Kidney (tissue), 13 donors: ENCODE measurements at regions not wholly inside any gene's neighbourhood (a gene's known extent, or its start where the extent isn't known, plus 50 kb on each side); places are given as distances from the start of the nearest gene placed in this dataset.

Experiments
- DNase-seq, 5 donors: peaks; one replicate each; pipeline ENCODE4 v3.0.0-alpha.2; 2013 to 2020
- FAIRE-seq: peaks from 2 replicates; lab custom pipeline; 2012; peaks lifted over from hg19 to GRCh38; lab: Jason Lieb, UNC
- H3K27ac ChIP-seq, 2 donors: one replicate each; pipeline ENCODE4 v1.7.0; 2013; ENCODE audit warnings: low read depth in 2 of 2, low read length in 2 of 2, inconsistent platforms in 1 of 2
- H3K27me3 ChIP-seq: one replicate; pipeline ENCODE4 v1.7.1; 2013; ENCODE audit warnings: low read length, inconsistent platforms; ENCODE audit not compliant: control insufficient read depth, insufficient read depth
- H3K36me3 ChIP-seq, 3 donors: one replicate each; pipeline versions ENCODE4 v1.7.0 to v1.7.1; 2013; ENCODE audit warnings: low read length in 3 of 3, control low read depth in 1 of 3, inconsistent platforms in 1 of 3; ENCODE audit not compliant: insufficient read depth in 3 of 3, control insufficient read depth in 2 of 3
- H3K4me1 ChIP-seq, 3 donors: one replicate each; pipeline versions ENCODE4 v1.7.0 to v1.7.1; 2013; ENCODE audit warnings: low read length in 3 of 3, inconsistent platforms in 1 of 3, low read depth in 1 of 3; ENCODE audit not compliant: control insufficient read depth in 2 of 3, insufficient read depth in 2 of 3
- H3K4me3 ChIP-seq, 3 donors: one replicate each; pipeline versions ENCODE4 v1.7.0 to v1.8.1; 2013; ENCODE audit warnings: low read length in 3 of 3, control low read depth in 1 of 3, inconsistent platforms in 1 of 3
- H3K9ac ChIP-seq, 3 donors: one replicate each; pipeline versions ENCODE4 v1.7.0 to v1.7.1; 2013; ENCODE audit warnings: low read length in 3 of 3, control low read depth in 1 of 3, inconsistent platforms in 1 of 3
- H3K9me3 ChIP-seq, 3 donors: one replicate each; pipeline versions ENCODE4 v1.7.0 to v1.7.1; 2013; ENCODE audit warnings: low read length in 3 of 3, control low read depth in 1 of 3, inconsistent platforms in 1 of 3; ENCODE audit not compliant: control insufficient read depth in 2 of 3, insufficient read depth in 1 of 3
- CTCF ChIP-seq: IDR thresholded peaks from 3 replicates; pipeline ENCODE4 v1.5.1; 2012; ENCODE audit warnings: mild to moderate bottlenecking, moderate library complexity, borderline replicate concordance; ENCODE audit not compliant: insufficient read depth; ENCODE audit errors: extremely low read depth
- intact Hi-C: fragments of 100-400 bp; cut with DNase I; formaldehyde crosslinking; loops from one replicate; pipeline ENCODE4 v1.11.1; 2022
- donor health status: control.
- donor health status: control.
- donor health status: control.
- donor health status: control.
- donor health status: control.
- donor health status: DM: yes; HTN: yes; CAD: no.
- donor health status: Normal renal cell carcinoma (clear cell type).

GRCh38 chr1:100643471-100644196 is 75.9 kb upstream of the VCAM1 start:
- DNase-seq, result peak in 2 of 5 donors; percentile 51 to 78
- Histone ChIP-seq H3K4me1 (peaks cover 3 to 14% (median 7%) of the 10 kb centered on the region in 3 donors), H3K36me3 (no peaks in the 10 kb centered on the region), H3K9me3 (no peaks in the 10 kb centered on the region), H3K4me3 (peak overlapping the region in 2 of 3 donors; percentile 15 to 35), H3K9ac (peak overlapping the region in 1 of 3 donors; percentile 29), H3K27me3 (no peaks in the 10 kb centered on the region), H3K27ac (peak overlapping the region; percentile 82 to 88)
- peak; percentile 93 for FAIRE-seq
- no peak for TF ChIP-seq CTCF
- intact Hi-C loops, result no loop called here

GRCh38 chr1:100646001-100646400 is 73.5 kb upstream of the VCAM1 start:
- H3K9ac ChIP-seq, result no peak overlapping the region
- DNase-seq (no peak), FAIRE-seq (no peak)
- no peak overlapping the region for H3K4me3 ChIP-seq
- H3K27me3 ChIP-seq, result no peaks in the 10 kb centered on the region
- H3K9me3 ChIP-seq, result no peaks in the 10 kb centered on the region
- peaks cover 3 to 14% (median 7%) of the 10 kb centered on the region in 3 donors for H3K4me1 ChIP-seq
- no peak overlapping the region for H3K27ac ChIP-seq
- intact Hi-C loops, result no loop called here
- H3K36me3 ChIP-seq, result no peaks in the 10 kb centered on the region
- no peak for TF ChIP-seq CTCF

GRCh38 chr1:100649146-100649545 is 70.4 kb upstream of the VCAM1 start:
- FAIRE-seq (no peak), DNase-seq (no peak)
- H3K4me1 ChIP-seq, result peaks cover 0 to 3% (median 1%) of the 10 kb centered on the region in 3 donors

More at GRCh38 chr1:100649146-100649545, 70.4 kb upstream of the VCAM1 start:
- Histone ChIP-seq H3K4me3 (no peak overlapping the region), H3K27ac (no peak overlapping the region), H3K9ac (no peak overlapping the region), H3K9me3 (no peaks in the 10 kb centered on the region), H3K27me3 (no peaks in the 10 kb centered on the region), H3K36me3 (no peaks in the 10 kb centered on the region)
- no peak for TF ChIP-seq CTCF
- intact Hi-C loops, result no loop called here
